GM12878 (cell line): ENCODE measurements at regions not wholly inside any gene's neighbourhood (a gene's known extent, or its start where the extent isn't known, plus 50 kb on each side); places are given as distances from the start of the nearest gene placed in this dataset.

ENCODE experiments used
- ATAC-seq: fragments of 200-7000 bp; cut with Tn5 transposase; 3 replicates; pipeline ENCODE4 v1.9.1; 2020; ENCODE audit warnings: mild to moderate bottlenecking, moderate library complexity
- BruUV-seq: library from RNA; stranded (reverse); fragments of 400-500 nt; replicated peaks from 2 replicates; lab custom pipeline; 2021; lab: Mats Ljungman, UMichigan
- CTCF ChIA-PET: fragments of 300-600 bp; sonication (Branson Sonifier 250); formaldehyde crosslinking; extraction: SDS; loops from one replicate; lab custom pipeline; 2021; ENCODE audit warnings: inconsistent platforms; lab: Yijun Ruan, JAX
- POLR2A ChIA-PET: fragments of 350-600 bp; formaldehyde crosslinking; extraction: SDS; loops from one replicate; lab custom pipeline; 2021; ENCODE audit warnings: inconsistent platforms; lab: Charles Lee
- RAD21 ChIA-PET: fragments of 300-600 bp; sonication (Branson Sonifier 250); formaldehyde crosslinking; loops from one replicate; lab custom pipeline; 2023; ENCODE audit warnings: antibody characterized with exemption; ENCODE audit not compliant: unreplicated experiment; lab: Charles Lee
- SMC1A ChIA-PET: fragments of 300-600 bp; sonication (Branson Sonifier 250); formaldehyde crosslinking; loops from one replicate; lab custom pipeline; 2023; ENCODE audit not compliant: unreplicated experiment, uncharacterized antibody; lab: Charles Lee
- DNase-seq: peaks from one replicate; pipeline ENCODE4 v3.0.0-alpha.2; 2011; ENCODE audit warnings: low read depth, low spot score
- FAIRE-seq: peaks from 3 replicates; lab custom pipeline; 2011; peaks lifted over from hg19 to GRCh38; lab: Jason Lieb, UNC
- H2AFZ ChIP-seq: 2 replicates; pipeline ENCODE4 v1.6.0; 2011; ENCODE audit warnings: low read depth, low read length, control low read depth; ENCODE audit not compliant: control insufficient read depth
- H3K27ac ChIP-seq: 2 replicates; pipeline ENCODE4 v1.5.1; 2011; ENCODE audit warnings: control low read depth; ENCODE audit not compliant: control insufficient read depth, insufficient read depth
- H3K27me3 ChIP-seq, 2 experiments: replicated peaks in 1 of 2; 2 replicates each; pipeline versions ENCODE4 v1.6.0 to v1.6.1; 2011; ENCODE audit warnings: low read length in 1 of 2; ENCODE audit not compliant: control insufficient read depth in 2 of 2, insufficient read depth in 2 of 2
- H3K36me3 ChIP-seq, 2 experiments: 2 replicates each; pipeline ENCODE4 v1.5.1; 2011; ENCODE audit warnings: low read length in 1 of 2; ENCODE audit not compliant: control insufficient read depth in 2 of 2, insufficient read depth in 2 of 2
- H3K4me1 ChIP-seq: 2 replicates; pipeline ENCODE4 v1.6.1; 2011; ENCODE audit warnings: mild to moderate bottlenecking, low read length, moderate library complexity, mixed read lengths; ENCODE audit not compliant: control insufficient read depth, insufficient read depth
- H3K4me2 ChIP-seq: 2 replicates; pipeline ENCODE4 v1.6.0; 2011; ENCODE audit warnings: control low read depth; ENCODE audit not compliant: control insufficient read depth, insufficient read depth
- H3K4me3 ChIP-seq: fragments of 200-600 bp; sonication (generic); 2 replicates; pipeline ENCODE4 v1.5.1; 2016
- H3K79me2 ChIP-seq: 2 replicates; pipeline ENCODE4 v1.6.0; 2011; ENCODE audit warnings: low read length; ENCODE audit not compliant: control insufficient read depth, insufficient read depth
- H3K9ac ChIP-seq: 2 replicates; pipeline ENCODE4 v1.8.0; 2011; ENCODE audit warnings: low read length, control low read depth, mixed read lengths; ENCODE audit not compliant: control insufficient read depth, insufficient read depth
- H3K9me3 ChIP-seq: replicated peaks from 3 replicates; pipeline ENCODE4 v1.5.1; 2011; ENCODE audit warnings: mild to moderate bottlenecking, low read length; ENCODE audit not compliant: control insufficient read depth, insufficient read depth
- H4K20me1 ChIP-seq: 2 replicates; pipeline ENCODE4 v1.6.0; 2011; ENCODE audit not compliant: control insufficient read depth, insufficient read depth
- CHD2 ChIP-seq: IDR thresholded peaks from 2 replicates; pipeline ENCODE4 v1.6.1; 2011; ENCODE audit warnings: low read depth, low read length, improper control_type of control experiment, borderline replicate concordance
- GABPA ChIP-seq: IDR thresholded peaks from 2 replicates; pipeline ENCODE4 v1.6.1; 2014; ENCODE audit warnings: antibody characterized with exemption, low read depth, mild to moderate bottlenecking, inconsistent platforms
- MEF2B ChIP-seq: fragments of 450-650 bp; IDR thresholded peaks from 2 replicates; pipeline ENCODE4 v1.6.1; 2018; ENCODE audit warnings: mild to moderate bottlenecking, moderate library complexity; ENCODE audit not compliant: partially characterized antibody, poor library complexity, severe bottlenecking
- MYB ChIP-seq: fragments of 150-350 bp; IDR thresholded peaks from 2 replicates; pipeline ENCODE4 v1.6.1; 2014; ENCODE audit warnings: mild to moderate bottlenecking, low read depth, low read length, borderline replicate concordance
- MYC ChIP-seq: IDR thresholded peaks from 2 replicates; pipeline ENCODE4 v1.6.1; 2011; ENCODE audit warnings: mild to moderate bottlenecking, low read length, moderate library complexity, inconsistent platforms; ENCODE audit not compliant: insufficient read depth, insufficient replicate concordance, insufficient read length, severe bottlenecking
- NFXL1 ChIP-seq: fragments of 450-650 bp; IDR thresholded peaks from 2 replicates; pipeline ENCODE4 v1.6.1; 2017; ENCODE audit warnings: antibody characterized with exemption, mild to moderate bottlenecking, borderline replicate concordance
- NR2C2 ChIP-seq: IDR thresholded peaks from 2 replicates; pipeline ENCODE4 v1.6.1; 2011; ENCODE audit warnings: borderline replicate concordance, low read depth; ENCODE audit not compliant: control insufficient read depth, insufficient read length
- NRF1 ChIP-seq: conservative IDR thresholded peaks from 2 replicates; pipeline ENCODE4 v1.6.1; 2011; ENCODE audit warnings: mild to moderate bottlenecking, low read depth, low read length, improper control_type of control experiment
- PML ChIP-seq: IDR thresholded peaks from 2 replicates; pipeline ENCODE4 v1.6.1; 2012; ENCODE audit warnings: low read length, inconsistent platforms
- STAT3 ChIP-seq: IDR thresholded peaks from 2 replicates; pipeline ENCODE4 v1.6.1; 2011; ENCODE audit warnings: low read depth, low read length, improper control_type of control experiment
- WGBS: methylation state at CpG from one replicate; pipeline ENCODE4 v1.1.6; 2016; ENCODE audit warnings: low lambda C conversion rate; ENCODE audit not compliant: insufficient replicate concordance, insufficient coverage; ENCODE audit errors: missing lambda C conversion rate; 5-methylcytosine and 5-hydroxymethylcytosine counted together
- in situ Hi-C: fragments of 300-500 bp; cut with MboI; formaldehyde crosslinking; loops from 9 replicates; pipeline ENCODE4 v1.14.3; 2018; ENCODE audit warnings: mixed read lengths
- intact Hi-C: fragments of 100-400 bp; cut with micrococcal nuclease; formaldehyde crosslinking; loops from one replicate; pipeline ENCODE4 v1.14.2; 2022; ENCODE audit not compliant: unreplicated experiment
- TF ChIP-seq, protein P1 (sequence below): fragments of 450-650 bp; IDR thresholded peaks from 2 replicates; pipeline ENCODE4 v1.6.1; 2016; ENCODE audit warnings: mild to moderate bottlenecking
- TF ChIP-seq, protein P2 (sequence below): IDR thresholded peaks from 2 replicates; pipeline ENCODE4 v1.6.1; 2011; ENCODE audit warnings: borderline replicate concordance, low read depth, mild to moderate bottlenecking, moderate library complexity, mixed read lengths, low read length; ENCODE audit not compliant: insufficient read depth; ENCODE audit errors: extremely low read length

DNA sequence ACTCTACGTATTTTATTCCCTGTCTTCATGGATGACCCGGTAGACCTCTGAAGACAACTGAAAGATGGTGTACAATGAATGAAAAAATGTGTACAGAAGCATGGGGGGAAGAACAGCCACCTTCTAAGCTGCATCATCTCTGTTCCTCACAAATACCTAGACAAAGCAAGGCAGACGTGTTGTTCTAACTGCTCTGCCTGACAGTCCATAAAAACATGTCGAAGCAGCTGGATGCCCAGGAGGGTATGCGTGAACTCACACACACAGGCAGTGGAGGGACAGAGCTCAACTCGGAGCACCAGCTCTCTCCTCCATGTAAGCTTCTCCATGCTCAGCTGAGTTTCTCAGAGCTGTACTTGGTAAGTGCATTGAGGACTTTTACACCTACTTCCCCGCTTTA lies 327.4 kb downstream of the CTTN start:
- Histone ChIP-seq H2AFZ (no peak overlapping the region), H3K9me3 (no peaks in the 10 kb centered on the region), H3K36me3 (no peaks in the 10 kb centered on the region), H3K27ac (no peak overlapping the region), H3K4me1 (no peaks in the 10 kb centered on the region), H3K79me2 (no peaks in the 10 kb centered on the region), H3K4me3 (no peak overlapping the region), H4K20me1 (no peaks in the 10 kb centered on the region), H3K4me2 (no peak overlapping the region), H3K27me3 (no peaks in the 10 kb centered on the region; a peak in 1 of 4 replicates), H3K9ac (no peak overlapping the region)
- FAIRE-seq, result no peak
- BruUV-seq, result no TSS peak
- in situ Hi-C loops (no loop called here), intact Hi-C loops (no loop called here)
- SMC1A ChIA-PET, result no interaction called here
- 39% methylated on average over 7 of the region's 7 CpGs for WGBS
- RAD21 ChIA-PET, result no interaction called here
- no peak for DNase-seq
- TF ChIP-seq GABPA (no peak), MYC (no peak), NRF1 (no peak), NR2C2 (no peak), NFXL1 (no peak), CHD2 (no peak), MYB (no peak), STAT3 (no peak), PML (no peak), MEF2B (no peak)
- TF ChIP-seq, protein P1, sequence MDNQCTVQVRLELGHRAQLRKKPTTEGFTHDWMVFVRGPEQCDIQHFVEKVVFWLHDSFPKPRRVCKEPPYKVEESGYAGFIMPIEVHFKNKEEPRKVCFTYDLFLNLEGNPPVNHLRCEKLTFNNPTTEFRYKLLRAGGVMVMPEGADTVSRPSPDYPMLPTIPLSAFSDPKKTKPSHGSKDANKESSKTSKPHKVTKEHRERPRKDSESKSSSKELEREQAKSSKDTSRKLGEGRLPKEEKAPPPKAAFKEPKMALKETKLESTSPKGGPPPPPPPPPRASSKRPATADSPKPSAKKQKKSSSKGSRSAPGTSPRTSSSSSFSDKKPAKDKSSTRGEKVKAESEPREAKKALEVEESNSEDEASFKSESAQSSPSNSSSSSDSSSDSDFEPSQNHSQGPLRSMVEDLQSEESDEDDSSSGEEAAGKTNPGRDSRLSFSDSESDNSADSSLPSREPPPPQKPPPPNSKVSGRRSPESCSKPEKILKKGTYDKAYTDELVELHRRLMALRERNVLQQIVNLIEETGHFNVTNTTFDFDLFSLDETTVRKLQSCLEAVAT, result no peak
- TF ChIP-seq, protein P2, sequence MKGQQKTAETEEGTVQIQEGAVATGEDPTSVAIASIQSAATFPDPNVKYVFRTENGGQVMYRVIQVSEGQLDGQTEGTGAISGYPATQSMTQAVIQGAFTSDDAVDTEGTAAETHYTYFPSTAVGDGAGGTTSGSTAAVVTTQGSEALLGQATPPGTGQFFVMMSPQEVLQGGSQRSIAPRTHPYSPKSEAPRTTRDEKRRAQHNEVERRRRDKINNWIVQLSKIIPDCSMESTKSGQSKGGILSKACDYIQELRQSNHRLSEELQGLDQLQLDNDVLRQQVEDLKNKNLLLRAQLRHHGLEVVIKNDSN, result no peak
- CTCF ChIA-PET, result interaction anchor here (0.9 to 1.7 kb wide), 2 partner anchors 30 to 259 kb away, joined by 3 read pairs; no protein-coding TSS in a partner anchor
- ATAC-seq, result no peak
- POLR2A ChIA-PET, result no interaction called here
